Prostate gland (tissue), 2 donors: ENCODE measurements at regions not wholly inside any gene's neighbourhood (a gene's known extent, or its start where the extent isn't known, plus 50 kb on each side); places are given as distances from the start of the nearest gene placed in this dataset.

ENCODE experiments used
- DNase-seq: peaks from one replicate; pipeline ENCODE4 v3.0.0-alpha.2; 2019; ENCODE audit warnings: low spot score
- H3K27ac ChIP-seq, 2 donors: fragments of 200-600 bp; sonication (generic); 2 replicates each; pipeline ENCODE4 v1.5.1; 2017 to 2019
- H3K27me3 ChIP-seq: fragments of 200-600 bp; sonication (generic); replicated peaks from 2 replicates; pipeline ENCODE4 v1.5.1; 2019; ENCODE audit not compliant: insufficient read depth
- H3K36me3 ChIP-seq, 2 donors: fragments of 200-600 bp; sonication (generic); 1 replicate in 1 of 2; 2 replicates in 1 of 2; pipeline versions ENCODE4 v1.5.1 to v1.8.1; 2017 to 2019
- H3K4me1 ChIP-seq: fragments of 200-600 bp; sonication (generic); replicated peaks from 2 replicates; pipeline ENCODE4 v1.5.1; 2019
- H3K4me3 ChIP-seq, 2 donors: fragments of 200-600 bp; sonication (generic); 2 replicates each; pipeline ENCODE4 v1.5.1; 2017 to 2019
- H3K9me3 ChIP-seq: fragments of 200-600 bp; sonication (generic); 2 replicates; pipeline ENCODE4 v1.5.1; 2017
- POLR2A ChIP-seq: fragments of 450-650 bp; IDR thresholded peaks from one replicate; pipeline ENCODE4 v1.6.1; 2016; ENCODE audit warnings: antibody characterized with exemption, mild to moderate bottlenecking
- POLR2AphosphoS5 ChIP-seq: sonication (generic); formaldehyde crosslinking; IDR thresholded peaks from one replicate; pipeline ENCODE4 v1.6.1; 2017; ENCODE audit warnings: antibody characterized with exemption
- WGBS: methylation state at CpG from one replicate; pipeline ENCODE4 v1.1.5; 2018; 5-methylcytosine and 5-hydroxymethylcytosine counted together
- intact Hi-C: fragments of 100-400 bp; cut with DNase I; formaldehyde crosslinking; loops from one replicate; pipeline ENCODE4 v1.14.2; 2022
- TF ChIP-seq, protein P1 (sequence below), 4 experiments: fragments of 200-600 bp in 2 of 4; fragments of 450-650 bp in 2 of 4; sonication (generic) in 2 of 4; IDR thresholded peaks; 1 replicate in 3 of 4; 2 replicates in 1 of 4; pipeline ENCODE4 v1.5.1; 2016 to 2019; ENCODE audit warnings: antibody characterized with exemption in 4 of 4, mild to moderate bottlenecking in 2 of 4, moderate library complexity in 2 of 4

DNA sequence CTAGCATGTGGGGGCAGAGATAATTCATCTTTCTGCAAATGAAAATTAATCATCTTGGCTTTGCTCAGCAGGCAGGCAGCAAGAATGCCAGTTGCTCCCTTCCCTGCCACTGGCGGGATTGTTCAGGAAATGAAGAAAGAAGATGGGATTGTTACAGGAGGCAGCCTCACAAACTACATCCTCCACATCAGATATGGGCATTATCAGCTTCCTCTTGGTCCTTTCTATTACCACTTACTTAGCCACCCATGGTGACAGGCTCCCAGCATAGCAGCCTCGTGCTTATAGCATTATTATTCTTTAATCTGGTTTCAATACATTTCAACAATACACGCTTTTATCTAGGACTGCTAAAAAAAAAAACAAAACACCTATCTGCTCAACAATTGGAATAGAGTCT lies 461.6 kb upstream of the ISX start:
- Histone ChIP-seq H3K27me3 (peaks cover 2% of the 10 kb centered on the region), H3K27ac (no peak overlapping the region), H3K4me1 (no peaks in the 10 kb centered on the region), H3K36me3 (no peaks in the 10 kb centered on the region), H3K9me3 (no peaks in the 10 kb centered on the region), H3K4me3 (no peak overlapping the region)
- intact Hi-C loops = no loop called here
- DNase-seq = no peak
- TF ChIP-seq POLR2AphosphoS5 = no peak
- no peak for TF ChIP-seq POLR2A
- TF ChIP-seq, protein P1, sequence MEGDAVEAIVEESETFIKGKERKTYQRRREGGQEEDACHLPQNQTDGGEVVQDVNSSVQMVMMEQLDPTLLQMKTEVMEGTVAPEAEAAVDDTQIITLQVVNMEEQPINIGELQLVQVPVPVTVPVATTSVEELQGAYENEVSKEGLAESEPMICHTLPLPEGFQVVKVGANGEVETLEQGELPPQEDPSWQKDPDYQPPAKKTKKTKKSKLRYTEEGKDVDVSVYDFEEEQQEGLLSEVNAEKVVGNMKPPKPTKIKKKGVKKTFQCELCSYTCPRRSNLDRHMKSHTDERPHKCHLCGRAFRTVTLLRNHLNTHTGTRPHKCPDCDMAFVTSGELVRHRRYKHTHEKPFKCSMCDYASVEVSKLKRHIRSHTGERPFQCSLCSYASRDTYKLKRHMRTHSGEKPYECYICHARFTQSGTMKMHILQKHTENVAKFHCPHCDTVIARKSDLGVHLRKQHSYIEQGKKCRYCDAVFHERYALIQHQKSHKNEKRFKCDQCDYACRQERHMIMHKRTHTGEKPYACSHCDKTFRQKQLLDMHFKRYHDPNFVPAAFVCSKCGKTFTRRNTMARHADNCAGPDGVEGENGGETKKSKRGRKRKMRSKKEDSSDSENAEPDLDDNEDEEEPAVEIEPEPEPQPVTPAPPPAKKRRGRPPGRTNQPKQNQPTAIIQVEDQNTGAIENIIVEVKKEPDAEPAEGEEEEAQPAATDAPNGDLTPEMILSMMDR (IDR thresholded peaks at IDR 0.05) = no peak
- 60% methylated on average over 3 of the region's 3 CpGs for WGBS

DNA sequence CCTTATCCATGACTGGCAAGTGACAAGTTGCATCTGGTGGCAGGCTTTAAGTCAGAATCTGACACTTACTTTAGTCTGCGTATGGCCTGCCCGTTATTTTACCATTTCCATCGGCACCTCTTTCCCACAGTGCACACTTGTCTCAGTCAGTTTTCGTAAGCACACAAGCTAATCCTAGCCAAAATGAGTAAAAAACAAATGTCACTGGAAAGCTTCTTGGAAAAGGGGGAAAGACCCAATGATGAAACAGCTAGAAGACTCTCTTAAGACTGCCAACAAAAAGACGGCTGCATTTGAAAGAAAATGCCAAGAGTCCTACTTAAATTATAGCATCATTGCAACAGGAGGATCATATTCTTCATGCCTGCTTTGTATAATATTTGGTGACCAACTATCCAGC lies 457.9 kb upstream of the ISX start:
- 89% methylated on average over 5 of the region's 5 CpGs for WGBS
- Histone ChIP-seq H3K36me3 (no peaks in the 10 kb centered on the region), H3K9me3 (no peaks in the 10 kb centered on the region), H3K4me1 (no peaks in the 10 kb centered on the region), H3K4me3 (no peak overlapping the region), H3K27me3 (peaks cover 2% of the 10 kb centered on the region), H3K27ac (no peak overlapping the region)
- intact Hi-C loops = no loop called here
- no peak for DNase-seq
- TF ChIP-seq POLR2AphosphoS5 (no peak), POLR2A (no peak)
- TF ChIP-seq, protein P1 (IDR thresholded peaks at IDR 0.05) = no peak

DNA sequence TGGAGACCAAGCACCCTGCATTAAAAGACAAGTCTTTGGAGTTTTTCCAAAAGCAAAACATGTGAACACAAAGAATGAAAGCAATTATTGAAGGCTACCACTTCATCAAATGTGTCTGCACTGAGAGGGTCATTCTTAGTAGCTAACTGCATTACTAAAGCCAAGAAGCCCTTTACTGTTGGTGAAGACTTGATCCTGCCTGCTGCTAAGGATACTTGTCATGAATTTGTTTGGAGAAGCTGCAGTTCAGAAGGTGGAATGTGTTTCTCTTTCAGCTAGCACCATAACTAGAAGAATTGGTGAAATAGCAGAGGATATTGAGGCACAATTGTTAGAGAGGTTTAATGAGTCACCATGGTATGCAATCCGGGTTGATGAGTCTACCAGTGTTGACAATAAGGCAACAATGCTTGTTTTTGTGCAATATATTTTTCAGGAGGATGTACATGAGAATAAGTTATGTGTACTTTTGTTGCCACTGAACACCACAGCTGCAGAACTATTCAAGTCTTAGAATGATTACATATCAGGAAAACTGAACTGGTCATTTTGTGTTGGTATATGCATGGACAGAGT lies 457.3 kb upstream of the ISX start:
- no peaks in the 10 kb centered on the region for H3K9me3 ChIP-seq
- H3K27ac ChIP-seq = no peak overlapping the region
- TF ChIP-seq POLR2AphosphoS5 = no peak
- TF ChIP-seq POLR2A = no peak
- TF ChIP-seq, protein P1 (IDR thresholded peaks at IDR 0.05) = no peak
- no peaks in the 10 kb centered on the region for H3K4me1 ChIP-seq
- DNase-seq = no peak
- H3K4me3 ChIP-seq = no peak overlapping the region
- intact Hi-C loops = no loop called here
- no peaks in the 10 kb centered on the region for H3K36me3 ChIP-seq
- peaks cover 2% of the 10 kb centered on the region for H3K27me3 ChIP-seq
- WGBS = 45% methylated on average over 1 of the region's 1 CpG

DNA sequence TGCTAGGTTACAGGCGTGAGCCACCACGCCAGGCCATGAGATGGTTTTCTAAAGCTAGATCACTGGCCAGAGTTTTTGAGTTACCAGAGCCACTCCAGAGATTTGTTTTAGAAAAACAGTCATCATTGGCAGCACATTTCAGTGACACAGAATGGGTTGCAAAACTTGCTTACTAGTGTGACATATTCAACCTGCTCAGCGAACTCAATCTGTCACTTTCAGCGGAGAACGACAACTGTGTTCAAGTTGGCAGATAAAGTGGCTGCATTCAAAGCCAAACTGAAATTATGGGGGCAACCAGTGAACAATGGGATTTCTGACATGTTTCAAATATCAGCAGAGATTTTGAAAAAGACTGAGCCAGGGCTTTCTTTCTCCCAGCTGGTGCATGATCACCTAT lies 456.3 kb upstream of the ISX start:
- TF ChIP-seq POLR2AphosphoS5 (no peak), POLR2A (no peak)
- TF ChIP-seq, protein P1 (IDR thresholded peaks at IDR 0.05) = no peak
- intact Hi-C loops = no loop called here
- Histone ChIP-seq H3K27me3 (peaks cover 2% of the 10 kb centered on the region), H3K27ac (no peak overlapping the region), H3K4me3 (no peak overlapping the region), H3K9me3 (no peaks in the 10 kb centered on the region), H3K36me3 (no peaks in the 10 kb centered on the region), H3K4me1 (no peaks in the 10 kb centered on the region)
- no peak for DNase-seq
- WGBS = 90% methylated on average over 5 of the region's 5 CpGs

DNA sequence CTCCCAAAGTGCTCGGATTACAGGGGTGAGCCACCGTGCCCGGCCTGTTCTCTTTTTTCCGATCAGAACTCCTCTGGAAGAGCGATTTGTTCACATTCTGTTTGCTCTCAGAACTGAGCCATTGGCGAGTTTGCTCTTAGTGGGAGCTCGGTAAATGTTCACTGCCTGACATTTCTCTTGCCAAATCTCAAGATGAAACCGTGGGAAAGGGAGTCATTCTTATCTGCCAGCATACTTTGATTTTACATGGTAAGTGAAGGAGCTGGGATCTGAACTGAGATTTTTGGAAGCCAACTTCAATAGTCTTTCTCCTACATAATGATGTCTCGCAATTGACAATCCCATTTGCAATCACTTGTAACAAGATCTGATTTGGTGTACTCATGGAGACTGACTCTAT lies 445.8 kb upstream of the ISX start:
- H3K36me3 ChIP-seq = no peaks in the 10 kb centered on the region
- no peak overlapping the region for H3K4me3 ChIP-seq
- 77% methylated on average over 9 of the region's 9 CpGs for WGBS
- TF ChIP-seq, protein P1 (IDR thresholded peaks at IDR 0.05) = no peak
- no peak for TF ChIP-seq POLR2AphosphoS5
- TF ChIP-seq POLR2A = no peak
- no peak for DNase-seq
- no peak overlapping the region for H3K27ac ChIP-seq
- H3K9me3 ChIP-seq = no peaks in the 10 kb centered on the region
- H3K4me1 ChIP-seq = no peaks in the 10 kb centered on the region
- no peaks in the 10 kb centered on the region for H3K27me3 ChIP-seq
- intact Hi-C loops = no loop called here
